ENCODE measurements at regions not wholly inside any gene's neighbourhood (a gene's known extent, or its start where the extent isn't known, plus 50 kb on each side); places are given as distances from the start of the nearest gene placed in this dataset.
"Not testable (repeated sequence)": the region's sequence is repeated elsewhere in the genome, so short reads cannot be mapped to it uniquely, and the experiment has no call there.

GRCh38 chr21:36609654-36610053, 89.3 kb upstream of the SIM2 start:
- no peak overlapping the region for H3K4me3 ChIP-seq (replicated peaks; ENCODE audit: low read depth, low read length)
- no peak for DNase-seq (ENCODE audit: extremely low read depth, low read depth)
- TF ChIP-seq CTCF (IDR thresholded peaks at IDR 0.05; ENCODE audit: low read depth, low read length, missing control alignments), result no peak

GRCh38 chr21:36610201-36610600, 88.7 kb upstream of the SIM2 start:
- no peak for DNase-seq (ENCODE audit: extremely low read depth, low read depth)
- H3K4me3 ChIP-seq (replicated peaks; ENCODE audit: low read depth, low read length), result no peak overlapping the region

GRCh38 chr21:36610935-36611334, 88.0 kb upstream of the SIM2 start:
- H3K4me3 ChIP-seq (replicated peaks; ENCODE audit: low read depth, low read length), result no peak overlapping the region
- no peak for DNase-seq (ENCODE audit: extremely low read depth, low read depth)
- no peak for TF ChIP-seq CTCF (IDR thresholded peaks at IDR 0.05; ENCODE audit: low read depth, low read length, missing control alignments)

More at GRCh38 chr21:36610201-36610600, 88.7 kb upstream of the SIM2 start:
- TF ChIP-seq CTCF (IDR thresholded peaks at IDR 0.05; ENCODE audit: low read depth, low read length, missing control alignments), result no peak

GRCh38 chr21:36611379-36611778, 87.5 kb upstream of the SIM2 start:
- no peak for DNase-seq (ENCODE audit: extremely low read depth, low read depth)
- no peak overlapping the region for H3K4me3 ChIP-seq (replicated peaks; ENCODE audit: low read depth, low read length)
- TF ChIP-seq CTCF (IDR thresholded peaks at IDR 0.05; ENCODE audit: low read depth, low read length, missing control alignments), result no peak

- no peak overlapping the region for H3K4me3 ChIP-seq (replicated peaks; ENCODE audit: low read depth, low read length)
- TF ChIP-seq CTCF (IDR thresholded peaks at IDR 0.05; ENCODE audit: low read depth, low read length, missing control alignments), result no peak
- DNase-seq (ENCODE audit: extremely low read depth, low read depth), result no peak
Observed at GRCh38 chr21:36613059-36613458, 85.9 kb upstream of the SIM2 start.

GRCh38 chr21:36613554-36613953, 85.4 kb upstream of the SIM2 start:
- H3K4me3 ChIP-seq (replicated peaks; ENCODE audit: low read depth, low read length), result no peak overlapping the region
- no peak for DNase-seq (ENCODE audit: extremely low read depth, low read depth)
- TF ChIP-seq CTCF (IDR thresholded peaks at IDR 0.05; ENCODE audit: low read depth, low read length, missing control alignments), result no peak

- no peak overlapping the region for H3K4me3 ChIP-seq (replicated peaks; ENCODE audit: low read depth, low read length)
- no peak for DNase-seq (ENCODE audit: extremely low read depth, low read depth)
- TF ChIP-seq CTCF (IDR thresholded peaks at IDR 0.05; ENCODE audit: low read depth, low read length, missing control alignments), result peak; percentile 25
Observed at GRCh38 chr21:36615274-36615964, 83.5 kb upstream of the SIM2 start.

GRCh38 chr21:36616773-36617172, 82.1 kb upstream of the SIM2 start:
- H3K4me3 ChIP-seq (replicated peaks; ENCODE audit: low read depth, low read length); DNase-seq (ENCODE audit: extremely low read depth, low read depth): not testable (repeated sequence)

- DNase-seq (ENCODE audit: extremely low read depth, low read depth), result not testable (repeated sequence)
Observed at GRCh38 chr21:36621794-36622193, 77.1 kb upstream of the SIM2 start.

More at GRCh38 chr21:36621794-36622193, 77.1 kb upstream of the SIM2 start:
- not testable (repeated sequence) for H3K4me3 ChIP-seq (replicated peaks; ENCODE audit: low read depth, low read length)

Measured in HFF-Myc (cell line).